ENCODE measurements at regions not wholly inside any gene's neighbourhood (a gene's known extent, or its start where the extent isn't known, plus 50 kb on each side); places are given as distances from the start of the nearest gene placed in this dataset.

DNA sequence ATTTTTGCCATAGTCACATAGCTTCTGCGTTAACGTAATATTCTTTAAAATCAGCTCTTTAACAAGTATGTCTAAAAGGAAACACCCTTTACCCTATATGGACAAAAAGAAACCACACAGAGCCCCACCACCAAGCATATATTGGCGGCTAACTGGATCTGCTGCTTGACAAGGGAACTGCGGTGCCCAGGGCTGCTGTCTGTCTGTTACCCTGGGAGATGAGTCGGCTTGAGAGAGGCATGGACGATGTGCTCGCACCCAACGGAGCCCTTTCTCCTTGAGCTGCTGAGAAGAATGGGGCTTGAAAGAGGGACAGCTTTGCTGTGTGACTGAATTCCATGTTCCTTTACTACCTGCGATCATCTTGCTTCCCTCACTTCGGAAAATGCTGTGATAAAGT, 158.6 kb upstream of the SHB start:
- TF ChIP-seq, protein P1, sequence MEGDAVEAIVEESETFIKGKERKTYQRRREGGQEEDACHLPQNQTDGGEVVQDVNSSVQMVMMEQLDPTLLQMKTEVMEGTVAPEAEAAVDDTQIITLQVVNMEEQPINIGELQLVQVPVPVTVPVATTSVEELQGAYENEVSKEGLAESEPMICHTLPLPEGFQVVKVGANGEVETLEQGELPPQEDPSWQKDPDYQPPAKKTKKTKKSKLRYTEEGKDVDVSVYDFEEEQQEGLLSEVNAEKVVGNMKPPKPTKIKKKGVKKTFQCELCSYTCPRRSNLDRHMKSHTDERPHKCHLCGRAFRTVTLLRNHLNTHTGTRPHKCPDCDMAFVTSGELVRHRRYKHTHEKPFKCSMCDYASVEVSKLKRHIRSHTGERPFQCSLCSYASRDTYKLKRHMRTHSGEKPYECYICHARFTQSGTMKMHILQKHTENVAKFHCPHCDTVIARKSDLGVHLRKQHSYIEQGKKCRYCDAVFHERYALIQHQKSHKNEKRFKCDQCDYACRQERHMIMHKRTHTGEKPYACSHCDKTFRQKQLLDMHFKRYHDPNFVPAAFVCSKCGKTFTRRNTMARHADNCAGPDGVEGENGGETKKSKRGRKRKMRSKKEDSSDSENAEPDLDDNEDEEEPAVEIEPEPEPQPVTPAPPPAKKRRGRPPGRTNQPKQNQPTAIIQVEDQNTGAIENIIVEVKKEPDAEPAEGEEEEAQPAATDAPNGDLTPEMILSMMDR (IDR thresholded peaks at IDR 0.05) = no peak
- TF ChIP-seq POLR2A (IDR thresholded peaks at IDR 0.05) = no peak
